Bronchial epithelial cell (primary cell): ENCODE measurements at regions not wholly inside any gene's neighbourhood (a gene's known extent, or its start where the extent isn't known, plus 50 kb on each side); places are given as distances from the start of the nearest gene placed in this dataset.

Experiments
- DNase-seq: peaks from one replicate; pipeline ENCODE4 v3.0.0-alpha.2; 2010; ENCODE audit warnings: low read depth
- FAIRE-seq: peaks from 2 replicates; lab custom pipeline; 2011; peaks lifted over from hg19 to GRCh38; lab: Jason Lieb, UNC
- H3K27me3 ChIP-seq: 2 replicates; pipeline ENCODE4 v1.5.1; 2011; ENCODE audit warnings: low read length; ENCODE audit not compliant: control insufficient read depth, insufficient read depth
- H3K36me3 ChIP-seq: 2 replicates; pipeline ENCODE4 v1.5.1; 2011; ENCODE audit warnings: low read length; ENCODE audit not compliant: control insufficient read depth, insufficient read depth
- H3K4me3 ChIP-seq: 2 replicates; pipeline ENCODE4 v1.5.1; 2011; ENCODE audit warnings: mild to moderate bottlenecking, low read depth, low read length, control low read depth
- TF ChIP-seq, protein P1 (sequence below): IDR thresholded peaks from 2 replicates; pipeline ENCODE4 v1.5.1; 2011; ENCODE audit warnings: mild to moderate bottlenecking, moderate library complexity, low read length, control low read depth, inconsistent platforms; ENCODE audit not compliant: insufficient read depth, severe bottlenecking

DNA sequence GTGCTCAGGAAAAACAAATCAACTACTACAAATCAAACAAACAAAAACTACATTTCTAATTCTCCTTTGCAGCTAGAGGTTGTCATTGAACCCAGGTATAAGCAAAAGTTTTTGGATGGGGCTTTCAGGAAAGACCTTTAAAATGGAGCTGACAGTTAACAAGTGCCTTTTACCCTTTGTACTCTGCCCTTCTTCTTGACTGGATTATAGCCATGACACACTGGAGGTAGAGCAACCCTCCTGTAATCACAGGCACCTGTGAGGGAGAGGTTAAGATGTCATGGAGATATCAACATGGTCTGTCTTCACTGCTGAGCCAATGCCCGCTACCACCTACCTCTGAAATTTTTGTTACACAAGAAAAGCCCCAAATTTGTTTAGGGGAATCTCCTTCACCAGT is 100.0 kb upstream of the GLS start:
- Histone ChIP-seq H3K27me3 (no peaks in the 10 kb centered on the region), H3K36me3 (no peaks in the 10 kb centered on the region), H3K4me3 (no peak overlapping the region)
- FAIRE-seq (no peak), DNase-seq (no peak)
- TF ChIP-seq, protein P1, sequence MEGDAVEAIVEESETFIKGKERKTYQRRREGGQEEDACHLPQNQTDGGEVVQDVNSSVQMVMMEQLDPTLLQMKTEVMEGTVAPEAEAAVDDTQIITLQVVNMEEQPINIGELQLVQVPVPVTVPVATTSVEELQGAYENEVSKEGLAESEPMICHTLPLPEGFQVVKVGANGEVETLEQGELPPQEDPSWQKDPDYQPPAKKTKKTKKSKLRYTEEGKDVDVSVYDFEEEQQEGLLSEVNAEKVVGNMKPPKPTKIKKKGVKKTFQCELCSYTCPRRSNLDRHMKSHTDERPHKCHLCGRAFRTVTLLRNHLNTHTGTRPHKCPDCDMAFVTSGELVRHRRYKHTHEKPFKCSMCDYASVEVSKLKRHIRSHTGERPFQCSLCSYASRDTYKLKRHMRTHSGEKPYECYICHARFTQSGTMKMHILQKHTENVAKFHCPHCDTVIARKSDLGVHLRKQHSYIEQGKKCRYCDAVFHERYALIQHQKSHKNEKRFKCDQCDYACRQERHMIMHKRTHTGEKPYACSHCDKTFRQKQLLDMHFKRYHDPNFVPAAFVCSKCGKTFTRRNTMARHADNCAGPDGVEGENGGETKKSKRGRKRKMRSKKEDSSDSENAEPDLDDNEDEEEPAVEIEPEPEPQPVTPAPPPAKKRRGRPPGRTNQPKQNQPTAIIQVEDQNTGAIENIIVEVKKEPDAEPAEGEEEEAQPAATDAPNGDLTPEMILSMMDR: no peak

DNA sequence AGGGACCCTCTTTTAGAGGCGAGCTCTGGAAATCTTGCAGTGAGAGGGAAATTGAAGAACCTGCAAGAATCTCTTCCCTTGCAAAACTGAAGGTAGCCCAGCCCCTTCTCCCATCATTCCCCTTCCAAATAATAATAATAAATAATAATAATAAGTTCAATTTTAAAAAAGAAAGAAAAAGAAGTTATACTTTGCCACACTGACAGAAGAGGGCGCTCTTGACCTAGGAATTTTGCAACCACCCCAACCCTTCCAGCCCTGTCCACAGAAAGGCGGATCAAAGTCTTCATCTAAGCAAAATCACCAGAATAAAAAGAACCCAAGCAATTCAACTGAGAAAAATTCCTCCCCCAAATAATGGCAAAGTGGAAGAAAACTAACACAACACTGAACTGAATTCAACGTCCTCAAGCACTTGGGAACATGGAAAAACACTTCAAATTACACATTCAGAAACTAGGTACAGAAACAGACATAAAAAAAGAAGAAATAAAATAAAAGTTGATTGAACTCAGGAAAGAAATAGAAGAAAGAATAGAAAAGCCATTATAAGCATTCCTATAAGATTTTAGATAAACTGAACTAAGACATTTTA is 98.9 kb upstream of the GLS start:
- no peak for FAIRE-seq
- Histone ChIP-seq H3K36me3 (no peaks in the 10 kb centered on the region), H3K27me3 (no peaks in the 10 kb centered on the region), H3K4me3 (no peak overlapping the region)
- TF ChIP-seq, protein P1: peak; percentile 45
- peak; percentile 56 for DNase-seq

- TF ChIP-seq, protein P1: no peak
- Histone ChIP-seq H3K4me3 (no peak overlapping the region), H3K36me3 (no peaks in the 10 kb centered on the region), H3K27me3 (no peaks in the 10 kb centered on the region)
- DNase-seq (no peak), FAIRE-seq (no peak)
These were observed 98.4 kb upstream of the GLS start for GRCh38 chr2:190782264-190782663.

GRCh38 chr2:190783513-190784263 is 96.9 kb upstream of the GLS start:
- no peak overlapping the region for H3K4me3 ChIP-seq
- FAIRE-seq: no peak
- TF ChIP-seq, protein P1: no peak

DNA sequence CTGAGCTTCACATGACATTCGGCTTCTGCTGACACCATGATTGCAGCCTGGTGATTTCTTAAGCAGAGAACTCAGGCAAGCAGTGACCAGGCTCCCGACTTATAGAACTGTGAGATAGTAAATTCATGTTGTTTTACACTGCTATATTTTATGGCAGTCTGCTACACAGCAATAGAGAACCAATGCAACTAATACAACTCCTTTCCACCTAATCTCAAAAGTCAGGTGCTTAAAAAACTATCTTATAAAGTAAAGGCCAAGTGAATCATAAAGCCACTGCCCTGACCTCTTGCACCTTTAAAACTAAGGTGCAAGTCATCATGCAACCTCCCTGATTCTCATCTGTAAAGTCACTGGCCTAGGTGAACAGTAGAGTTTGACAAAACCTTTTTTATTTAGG is 95.3 kb upstream of the GLS start:
- H3K36me3 ChIP-seq: no peaks in the 10 kb centered on the region
- DNase-seq (no peak), FAIRE-seq (no peak)
- TF ChIP-seq, protein P1: no peak
- H3K27me3 ChIP-seq: no peaks in the 10 kb centered on the region
- H3K4me3 ChIP-seq: no peak overlapping the region

More at GRCh38 chr2:190783513-190784263, 96.9 kb upstream of the GLS start:
- no peak for DNase-seq
- Histone ChIP-seq H3K36me3 (no peaks in the 10 kb centered on the region), H3K27me3 (no peaks in the 10 kb centered on the region)
